ENCODE measurements at regions not wholly inside any gene's neighbourhood (a gene's known extent, or its start where the extent isn't known, plus 50 kb on each side); places are given as distances from the start of the nearest gene placed in this dataset.

- TF ChIP-seq TEAD4 (IDR thresholded peaks at IDR 0.05; ENCODE audit: low read depth, low read length), result no peak
- TF ChIP-seq CTCF (IDR thresholded peaks at IDR 0.05; ENCODE audit: control extremely low read depth in 1 of 3, insufficient read depth in 1 of 3, low read depth in 1 of 3, low read length in 3 of 3), result no peak
- TF ChIP-seq TCF12 (IDR thresholded peaks at IDR 0.05; ENCODE audit: low read depth, low read length), result no peak
- no peak for TF ChIP-seq POLR2AphosphoS5 (IDR thresholded peaks at IDR 0.05; ENCODE audit: low read depth, low read length)
- TF ChIP-seq RAD21 (IDR thresholded peaks at IDR 0.05 in 1 of 2, conservative IDR thresholded peaks at IDR 0.05 in 1 of 2; ENCODE audit: low read depth in 2 of 2, low read length in 2 of 2), result no peak
- no peak for TF ChIP-seq POLR2A (IDR thresholded peaks at IDR 0.05; ENCODE audit: control extremely low read depth in 1 of 2, low read depth in 2 of 2, low read length in 2 of 2)
- TF ChIP-seq RFX5 (IDR thresholded peaks at IDR 0.05; ENCODE audit: borderline replicate concordance, low read depth, low read length), result no peak
- no peak for TF ChIP-seq CHD1 (IDR thresholded peaks at IDR 0.05; ENCODE audit: low read depth, low read length)
- TF ChIP-seq TBP (IDR thresholded peaks at IDR 0.05; ENCODE audit: low read depth, low read length), result no peak
- no peak for TF ChIP-seq EP300 (IDR thresholded peaks at IDR 0.05; ENCODE audit: borderline replicate concordance in 1 of 2, low read depth in 2 of 2, low read length in 2 of 2)
- no peak for TF ChIP-seq YY1 (IDR thresholded peaks at IDR 0.05; ENCODE audit: low read depth, low read length)
- TF ChIP-seq FOSL1 (IDR thresholded peaks at IDR 0.05; ENCODE audit: insufficient read depth, low read depth, low read length), result no peak
Measured at GRCh38 chr6:150535151-150535804, 64.4 kb upstream of the PLEKHG1 start.

Data from H1 (cell line).